Endothelial cell of umbilical vein (primary cell): ENCODE measurements at regions not wholly inside any gene's neighbourhood (a gene's known extent, or its start where the extent isn't known, plus 50 kb on each side); places are given as distances from the start of the nearest gene placed in this dataset.

Experiments used
- BruUV-seq: library from RNA; stranded (reverse); fragments of 400-500 nt; replicated peaks from 2 replicates; lab custom pipeline; 2021; lab: Mats Ljungman, UMichigan
- CTCF ChIA-PET: fragments of 300-600, 350-600 bp; sonication (Branson Sonifier 250); formaldehyde crosslinking; loops from one replicate; lab custom pipeline; 2021; ENCODE audit warnings: antibody characterized with exemption, inconsistent platforms; lab: Charles Lee
- POLR2A ChIA-PET: fragments of 300-600, 350-600 bp; sonication (Branson Sonifier 250); formaldehyde crosslinking; loops from one replicate; lab custom pipeline; 2021; ENCODE audit warnings: antibody characterized with exemption, inconsistent platforms; lab: Charles Lee
- DNase-seq: peaks from one replicate; pipeline ENCODE4 v3.0.0-alpha.2; 2011; ENCODE audit warnings: low read depth, low spot score
- FAIRE-seq: peaks from 2 replicates; lab custom pipeline; 2011; peaks lifted over from hg19 to GRCh38; lab: Jason Lieb, UNC
- H2AFZ ChIP-seq: 2 replicates; pipeline ENCODE4 v1.6.0; 2012; ENCODE audit warnings: low read depth, low read length, control low read depth, inconsistent platforms
- H3K27ac ChIP-seq: 2 replicates; pipeline ENCODE4 v1.5.1; 2011; ENCODE audit warnings: low read depth, mild to moderate bottlenecking, control low read depth, low read length, moderate library complexity; ENCODE audit not compliant: insufficient read depth
- H3K27me3 ChIP-seq, 2 experiments: 2 replicates each; pipeline versions ENCODE4 v1.6.0 to v1.6.1; 2011; ENCODE audit warnings: low read length in 2 of 2, mixed read lengths in 1 of 2; ENCODE audit not compliant: control insufficient read depth in 2 of 2, insufficient read depth in 2 of 2
- H3K36me3 ChIP-seq, 2 experiments: 2 replicates in 1 of 2; 3 replicates in 1 of 2; pipeline ENCODE4 v1.5.1; 2011; ENCODE audit warnings: low read length in 2 of 2, mild to moderate bottlenecking in 1 of 2, moderate library complexity in 1 of 2; ENCODE audit not compliant: control insufficient read depth in 2 of 2, insufficient read depth in 2 of 2; ENCODE audit errors: extremely low read depth in 1 of 2
- H3K4me1 ChIP-seq: 3 replicates; pipeline ENCODE4 v1.5.1; 2011; ENCODE audit warnings: mild to moderate bottlenecking, low read length; ENCODE audit not compliant: control insufficient read depth, insufficient read depth; ENCODE audit errors: extremely low read depth
- H3K4me2 ChIP-seq: 2 replicates; pipeline ENCODE4 v1.6.1; 2011; ENCODE audit warnings: low read length, control low read depth, mixed read lengths; ENCODE audit not compliant: insufficient read depth
- H3K4me3 ChIP-seq, 3 experiments: fragments of 200-600 bp in 1 of 3; sonication (generic), shearing (Covaris generic) in 1 of 3; replicated peaks in 1 of 3; 2 replicates each; pipeline ENCODE4 v1.5.1; 2011 to 2016; ENCODE audit warnings: control low read depth in 3 of 3, low read length in 3 of 3, mild to moderate bottlenecking in 2 of 3, inconsistent platforms in 1 of 3, low read depth in 1 of 3, moderate library complexity in 1 of 3; ENCODE audit not compliant: insufficient read depth in 1 of 3
- H3K79me2 ChIP-seq: 2 replicates; pipeline ENCODE4 v1.6.0; 2012; ENCODE audit warnings: low read length, inconsistent platforms; ENCODE audit not compliant: control insufficient read depth, insufficient read depth
- H3K9ac ChIP-seq: replicated peaks from 2 replicates; pipeline ENCODE3; 2011; ENCODE audit warnings: low read length, control low read depth; ENCODE audit not compliant: insufficient read depth; ENCODE audit errors: extremely low read depth
- H3K9me1 ChIP-seq: replicated peaks from 3 replicates; pipeline ENCODE4 v1.6.0; 2011; ENCODE audit warnings: mild to moderate bottlenecking, low read length; ENCODE audit not compliant: control insufficient read depth, insufficient read depth; ENCODE audit errors: extremely low read depth
- H3K9me3 ChIP-seq: replicated peaks from 2 replicates; pipeline ENCODE4 v1.5.1; 2012; ENCODE audit warnings: low read length, inconsistent platforms; ENCODE audit not compliant: control insufficient read depth, insufficient read depth
- H4K20me1 ChIP-seq: replicated peaks from 2 replicates; pipeline ENCODE3; 2011; ENCODE audit warnings: mild to moderate bottlenecking, low read length; ENCODE audit not compliant: control insufficient read depth, insufficient read depth; ENCODE audit errors: extremely low read depth
- EZH2 ChIP-seq: IDR thresholded peaks from 2 replicates; pipeline ENCODE4 v1.6.1; 2012; ENCODE audit warnings: borderline replicate concordance, low read depth, mild to moderate bottlenecking, moderate library complexity, low read length, inconsistent platforms; ENCODE audit not compliant: severe bottlenecking
- FOS ChIP-seq: IDR thresholded peaks from 2 replicates; pipeline ENCODE4 v1.6.1; 2011; ENCODE audit warnings: mild to moderate bottlenecking, low read length, moderate library complexity, borderline replicate concordance; ENCODE audit not compliant: insufficient read depth
- GATA2 ChIP-seq: IDR thresholded peaks from 2 replicates; pipeline ENCODE4 v1.7.0; 2011; ENCODE audit warnings: low read depth, mild to moderate bottlenecking, moderate library complexity, mixed read lengths, low read length; ENCODE audit not compliant: insufficient read length, insufficient read depth
- JUN ChIP-seq: IDR thresholded peaks from 2 replicates; pipeline ENCODE4 v1.6.1; 2011; ENCODE audit warnings: borderline replicate concordance, low read depth; ENCODE audit not compliant: insufficient read length, insufficient read depth
- MYC ChIP-seq: IDR thresholded peaks from one replicate; pipeline ENCODE4 v1.6.1; 2011; ENCODE audit warnings: mild to moderate bottlenecking, low read depth, low read length
- POLR2A ChIP-seq: IDR thresholded peaks from 2 replicates; pipeline ENCODE4 v1.6.1; 2012; ENCODE audit warnings: low read depth, mild to moderate bottlenecking, control low read depth, low read length
- POLR2AphosphoS5 ChIP-seq: IDR thresholded peaks from 2 replicates; pipeline ENCODE4 v1.6.1; 2012; ENCODE audit warnings: low read depth, mild to moderate bottlenecking, control low read depth, low read length, moderate library complexity; ENCODE audit not compliant: insufficient read depth
- dilution Hi-C: fragments of 300-500 bp; cut with MboI; formaldehyde crosslinking; loops from one replicate; pipeline ENCODE4 v1.15.0; 2019; ENCODE audit warnings: low sequenced_read_pairs; ENCODE audit not compliant: extremely low pct_ligation_motif_present
- intact Hi-C: fragments of 100-400 bp; cut with micrococcal nuclease; formaldehyde crosslinking; loops from one replicate; pipeline ENCODE4 v1.10.0; 2022
- TF ChIP-seq, protein P1 (sequence below), 2 donors: IDR thresholded peaks; 1 replicate in 1 of 2; 2 replicates in 1 of 2; pipeline ENCODE4 v1.5.1; 2011; ENCODE audit warnings: low read length in 2 of 2, mild to moderate bottlenecking in 2 of 2, moderate library complexity in 2 of 2, control low read depth in 1 of 2, inconsistent platforms in 1 of 2, low read depth in 1 of 2; ENCODE audit not compliant: insufficient read depth in 1 of 2; ENCODE audit errors: extremely low read depth in 1 of 2
- TF ChIP-seq, protein P2 (sequence below): IDR thresholded peaks from 2 replicates; pipeline ENCODE4 v1.6.1; 2011; ENCODE audit not compliant: insufficient read depth, insufficient read length

DNA sequence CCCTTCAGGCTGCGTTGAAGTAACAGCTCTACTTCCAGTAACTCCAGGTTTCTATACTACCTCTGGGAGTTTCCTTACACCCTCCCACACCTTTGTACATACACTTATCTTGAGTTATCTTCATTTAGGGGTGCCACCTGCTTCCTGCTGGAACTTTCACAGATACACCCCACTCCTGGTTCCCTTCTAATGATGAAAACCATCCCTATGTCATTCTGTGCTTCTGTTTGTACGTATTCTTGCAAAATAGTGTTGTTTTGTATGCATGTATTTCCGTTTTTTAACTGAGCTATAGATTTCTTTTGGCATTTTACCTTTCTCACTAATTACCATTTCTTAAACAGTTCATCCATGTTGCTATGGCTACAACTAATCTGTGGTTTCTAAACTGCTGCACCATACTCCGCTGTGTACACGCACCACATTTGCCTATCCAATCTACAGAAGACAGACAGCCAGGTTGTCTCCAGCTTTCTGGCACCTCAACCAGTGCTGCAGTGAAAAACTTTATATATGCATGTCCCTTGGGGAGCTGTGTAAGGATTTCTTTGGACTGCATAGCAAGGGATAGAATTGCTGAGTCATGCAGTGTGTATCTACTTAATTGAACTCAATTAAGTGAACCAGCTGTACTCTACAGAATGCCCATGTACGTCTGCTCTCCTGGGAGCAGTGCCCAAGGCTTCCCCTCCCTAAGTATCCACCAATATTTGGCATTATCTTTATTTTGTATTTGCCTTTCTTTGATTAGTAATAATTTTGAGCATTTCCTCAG lies 61.4 kb upstream of the ST8SIA2 start:
- no peaks in the 10 kb centered on the region for H3K9me1 ChIP-seq
- no peaks in the 10 kb centered on the region for H3K27me3 ChIP-seq
- H4K20me1 ChIP-seq: no peaks in the 10 kb centered on the region
- H3K4me1 ChIP-seq: no peaks in the 10 kb centered on the region
- POLR2A ChIA-PET: no interaction called here
- H3K4me2 ChIP-seq: no peak overlapping the region
- no peak overlapping the region for H3K4me3 ChIP-seq
- dilution Hi-C loops (no loop called here), intact Hi-C loops (no loop called here)
- H3K36me3 ChIP-seq: no peaks in the 10 kb centered on the region
- no peaks in the 10 kb centered on the region for H3K79me2 ChIP-seq
- FAIRE-seq: no peak
- TF ChIP-seq MYC (no peak), POLR2AphosphoS5 (no peak), GATA2 (no peak), EZH2 (no peak), FOS (no peak), JUN (no peak), POLR2A (no peak)
- TF ChIP-seq, protein P1, sequence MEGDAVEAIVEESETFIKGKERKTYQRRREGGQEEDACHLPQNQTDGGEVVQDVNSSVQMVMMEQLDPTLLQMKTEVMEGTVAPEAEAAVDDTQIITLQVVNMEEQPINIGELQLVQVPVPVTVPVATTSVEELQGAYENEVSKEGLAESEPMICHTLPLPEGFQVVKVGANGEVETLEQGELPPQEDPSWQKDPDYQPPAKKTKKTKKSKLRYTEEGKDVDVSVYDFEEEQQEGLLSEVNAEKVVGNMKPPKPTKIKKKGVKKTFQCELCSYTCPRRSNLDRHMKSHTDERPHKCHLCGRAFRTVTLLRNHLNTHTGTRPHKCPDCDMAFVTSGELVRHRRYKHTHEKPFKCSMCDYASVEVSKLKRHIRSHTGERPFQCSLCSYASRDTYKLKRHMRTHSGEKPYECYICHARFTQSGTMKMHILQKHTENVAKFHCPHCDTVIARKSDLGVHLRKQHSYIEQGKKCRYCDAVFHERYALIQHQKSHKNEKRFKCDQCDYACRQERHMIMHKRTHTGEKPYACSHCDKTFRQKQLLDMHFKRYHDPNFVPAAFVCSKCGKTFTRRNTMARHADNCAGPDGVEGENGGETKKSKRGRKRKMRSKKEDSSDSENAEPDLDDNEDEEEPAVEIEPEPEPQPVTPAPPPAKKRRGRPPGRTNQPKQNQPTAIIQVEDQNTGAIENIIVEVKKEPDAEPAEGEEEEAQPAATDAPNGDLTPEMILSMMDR (IDR thresholded peaks at IDR 0.05; ENCODE audit: extremely low read depth in 1 of 2, insufficient read depth in 1 of 2, low read depth in 1 of 2, low read length in 2 of 2): no peak
- TF ChIP-seq, protein P2, sequence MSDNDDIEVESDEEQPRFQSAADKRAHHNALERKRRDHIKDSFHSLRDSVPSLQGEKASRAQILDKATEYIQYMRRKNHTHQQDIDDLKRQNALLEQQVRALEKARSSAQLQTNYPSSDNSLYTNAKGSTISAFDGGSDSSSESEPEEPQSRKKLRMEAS: no peak
- no peak overlapping the region for H2AFZ ChIP-seq
- no peak overlapping the region for H3K27ac ChIP-seq
- CTCF ChIA-PET: no interaction called here
- no peak for DNase-seq
- no peak overlapping the region for H3K9ac ChIP-seq
- H3K9me3 ChIP-seq: no peaks in the 10 kb centered on the region
- no TSS peak for BruUV-seq
